ENCODE measurements at regions not wholly inside any gene's neighbourhood (a gene's known extent, or its start where the extent isn't known, plus 50 kb on each side); places are given as distances from the start of the nearest gene placed in this dataset.

DNA sequence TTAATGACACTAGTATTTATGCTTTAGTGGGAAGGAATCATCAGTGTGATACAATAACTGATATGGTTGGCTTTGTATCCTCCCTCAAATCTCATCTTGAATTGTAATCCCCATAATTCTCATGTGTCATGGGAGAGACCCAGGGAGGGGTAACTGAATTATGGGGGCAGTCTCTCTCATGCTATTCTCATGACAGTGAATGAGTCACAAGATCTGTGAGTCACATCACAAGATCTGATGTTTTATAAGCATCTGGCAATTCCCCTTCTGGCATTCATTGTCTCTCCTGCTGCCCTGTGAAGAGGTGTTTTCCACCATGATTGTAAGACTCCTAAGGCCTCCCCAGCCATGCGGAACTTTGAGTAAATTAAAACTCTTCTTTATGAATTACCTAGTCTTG is 1760.3 kb downstream of the NCAM2 start:
- Histone ChIP-seq H3K27me3 (replicated peaks in 1 of 4; ENCODE audit: control insufficient read depth in 3 of 4, extremely low read depth in 1 of 4, insufficient read depth in 3 of 4, low read length in 3 of 4) (no peaks in the 10 kb centered on the region), H2BK12ac (ENCODE audit: low read depth, low read length) (no peak overlapping the region), H3K9ac (replicated peaks in 1 of 4; ENCODE audit: extremely low read depth in 1 of 4, low read depth in 3 of 4, low read length in 3 of 4) (no peak overlapping the region), H3K4ac (replicated peaks; ENCODE audit: insufficient read length, low read depth, low read length) (no peak overlapping the region), H3K4me3 (ENCODE audit: extremely low read depth in 1 of 4, insufficient read depth in 2 of 4, low read depth in 3 of 4, low read length in 4 of 4) (no peak overlapping the region), H2BK15ac (ENCODE audit: low read length) (no peak overlapping the region), H2BK20ac (ENCODE audit: low read length) (no peak overlapping the region), H3K79me1 (ENCODE audit: low read depth, low read length) (no peaks in the 10 kb centered on the region), H3K4me1 (replicated peaks in 1 of 4; ENCODE audit: control insufficient read depth in 3 of 4, insufficient read depth in 4 of 4, low read length in 3 of 4) (no peaks in the 10 kb centered on the region), H3K14ac (ENCODE audit: insufficient read length) (no peak overlapping the region), H2BK5ac (ENCODE audit: low read depth, low read length) (no peak overlapping the region), H2BK120ac (replicated peaks; ENCODE audit: low read depth, low read length) (no peak overlapping the region), H2AK5ac (ENCODE audit: low read depth, low read length) (no peak overlapping the region), H3K79me2 (ENCODE audit: control insufficient read depth in 1 of 2, insufficient read depth in 2 of 2, low read length in 2 of 2) (no peaks in the 10 kb centered on the region), H3K18ac (ENCODE audit: extremely low read depth, low read length) (no peak overlapping the region), H4K91ac (replicated peaks; ENCODE audit: insufficient read length, low read length) (no peak overlapping the region), H3K27ac (ENCODE audit: low read depth, low read length) (no peak overlapping the region), H4K20me1 (replicated peaks in 1 of 2; ENCODE audit: control insufficient read depth in 1 of 2, insufficient read depth in 2 of 2, low read length in 2 of 2) (no peaks in the 10 kb centered on the region), H3K9me3 (ENCODE audit: insufficient read depth in 2 of 2, low read depth in 1 of 2, low read length in 1 of 2) (no peaks in the 10 kb centered on the region), H3K36me3 (ENCODE audit: control insufficient read depth in 2 of 4, insufficient read depth in 4 of 4, low read length in 3 of 4) (no peaks in the 10 kb centered on the region), H2AFZ (ENCODE audit: low read length) (no peak overlapping the region), H4K8ac (ENCODE audit: extremely low read depth, insufficient read depth, low read length) (no peak overlapping the region), H3K56ac (replicated peaks; ENCODE audit: insufficient read length, low read depth, low read length) (no peak overlapping the region), H3K4me2 (ENCODE audit: insufficient read depth in 1 of 2, low read depth in 2 of 2, low read length in 2 of 2) (no peak overlapping the region), H3K23ac (ENCODE audit: insufficient read length) (no peak overlapping the region), H4K5ac (ENCODE audit: insufficient read length, low read depth, low read length) (no peak overlapping the region), H3K23me2 (ENCODE audit: low read depth, low read length) (no peaks in the 10 kb centered on the region)
- CTCF ChIA-PET (ENCODE audit: partially characterized antibody): no interaction called here
- DNase-seq (ENCODE audit: low read depth in 1 of 2, low spot score in 2 of 2) (no peak), FAIRE-seq (no peak)
- 87% methylated on average over 1 of the region's 1 CpG; no CpG with 5 or more reads in 1 of the 2 experiments for WGBS, 2 experiments (ENCODE audit: extremely low coverage in 1 of 2, insufficient coverage in 1 of 2, insufficient read length in 1 of 2, insufficient replicate concordance in 2 of 2, low coverage in 1 of 2, low lambda C conversion rate in 2 of 2, missing lambda C conversion rate in 1 of 2)
- POLR2A ChIA-PET (ENCODE audit: partially characterized antibody): no interaction called here
- TF ChIP-seq CREB1 (IDR thresholded peaks at IDR 0.05) (no peak), CHD1 (IDR thresholded peaks at IDR 0.05; ENCODE audit: low read depth, low read length) (no peak), BACH1 (IDR thresholded peaks at IDR 0.05; ENCODE audit: low read length) (no peak), TAF1 (IDR thresholded peaks at IDR 0.05; ENCODE audit: low read depth, low read length) (no peak), CEBPB (IDR thresholded peaks at IDR 0.05; ENCODE audit: low read depth, low read length) (no peak), CBX5 (IDR thresholded peaks at IDR 0.05; ENCODE audit: low read depth, low read length) (no peak), KDM1A (IDR thresholded peaks at IDR 0.05; ENCODE audit: borderline replicate concordance, low read length) (no peak), RNF2 (IDR thresholded peaks at IDR 0.05; ENCODE audit: borderline replicate concordance, low read depth, low read length, missing control alignments, poor library complexity, severe bottlenecking) (no peak), RFX5 (IDR thresholded peaks at IDR 0.05; ENCODE audit: borderline replicate concordance, low read depth, low read length) (no peak), SUZ12 (IDR thresholded peaks at IDR 0.05; ENCODE audit: low read length) (no peak), SAP30 (IDR thresholded peaks at IDR 0.05; ENCODE audit: insufficient read depth, insufficient replicate concordance, low read length) (no peak), POLR2AphosphoS5 (IDR thresholded peaks at IDR 0.05; ENCODE audit: low read depth, low read length) (no peak), SP1 (IDR thresholded peaks at IDR 0.05; ENCODE audit: low read depth, low read length) (no peak), YY1 (IDR thresholded peaks at IDR 0.05; ENCODE audit: low read depth, low read length) (no peak), POLR2A (IDR thresholded peaks at IDR 0.05; ENCODE audit: control extremely low read depth in 1 of 2, low read depth in 2 of 2, low read length in 2 of 2) (no peak), TEAD4 (IDR thresholded peaks at IDR 0.05; ENCODE audit: low read depth, low read length) (no peak), SRF (IDR thresholded peaks at IDR 0.05; ENCODE audit: low read depth, low read length) (no peak)
- TF ChIP-seq, protein P1, sequence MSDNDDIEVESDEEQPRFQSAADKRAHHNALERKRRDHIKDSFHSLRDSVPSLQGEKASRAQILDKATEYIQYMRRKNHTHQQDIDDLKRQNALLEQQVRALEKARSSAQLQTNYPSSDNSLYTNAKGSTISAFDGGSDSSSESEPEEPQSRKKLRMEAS (IDR thresholded peaks at IDR 0.05): no peak

Data from H1 (cell line).